ENCODE measurements at regions not wholly inside any gene's neighbourhood (a gene's known extent, or its start where the extent isn't known, plus 50 kb on each side); places are given as distances from the start of the nearest gene placed in this dataset.

GRCh38 chr20:6485351-6485750, 282.1 kb upstream of the BMP2 start:
- no peak overlapping the region for H3K4me3 Mint-ChIP-seq

GRCh38 chr20:6483727-6484126, 283.8 kb upstream of the BMP2 start:
- peaks cover 10% of the 10 kb centered on the region for H3K27me3 Mint-ChIP-seq (ENCODE audit: low read depth)
- no peak overlapping the region for H3K27ac Mint-ChIP-seq
- no peak for DNase-seq (ENCODE audit: low spot score in 2 of 2, unreplicated experiment in 2 of 2)
- no peak for TF ChIP-seq CTCF (IDR thresholded peaks at IDR 0.05; ENCODE audit: unreplicated experiment)
- H3K9me3 Mint-ChIP-seq: no peaks in the 10 kb centered on the region
- H3K4me1 Mint-ChIP-seq: no peaks in the 10 kb centered on the region
- H3K36me3 Mint-ChIP-seq: no peaks in the 10 kb centered on the region
- no peak overlapping the region for H3K4me3 Mint-ChIP-seq

More at GRCh38 chr20:6485351-6485750, 282.1 kb upstream of the BMP2 start:
- Mint-ChIP-seq H3K27me3 (ENCODE audit: low read depth) (peaks cover 10% of the 10 kb centered on the region), H3K4me1 (peaks cover 9% of the 10 kb centered on the region), H3K27ac (no peak overlapping the region), H3K9me3 (no peaks in the 10 kb centered on the region), H3K36me3 (no peaks in the 10 kb centered on the region)
- DNase-seq (ENCODE audit: low spot score in 2 of 2, unreplicated experiment in 2 of 2): no peak
- TF ChIP-seq CTCF (IDR thresholded peaks at IDR 0.05; ENCODE audit: unreplicated experiment): no peak

GRCh38 chr20:6482486-6482885, 285.0 kb upstream of the BMP2 start:
- H3K27ac Mint-ChIP-seq: no peak overlapping the region
- TF ChIP-seq CTCF (IDR thresholded peaks at IDR 0.05; ENCODE audit: unreplicated experiment): no peak
- DNase-seq (ENCODE audit: low spot score in 2 of 2, unreplicated experiment in 2 of 2): no peak
- no peaks in the 10 kb centered on the region for H3K36me3 Mint-ChIP-seq
- peaks cover 3% of the 10 kb centered on the region for H3K9me3 Mint-ChIP-seq
- H3K4me3 Mint-ChIP-seq: no peak overlapping the region
- peaks cover 10% of the 10 kb centered on the region for H3K27me3 Mint-ChIP-seq (ENCODE audit: low read depth)
- no peaks in the 10 kb centered on the region for H3K4me1 Mint-ChIP-seq

GRCh38 chr20:6480328-6481200, 286.9 kb upstream of the BMP2 start:
- TF ChIP-seq CTCF (IDR thresholded peaks at IDR 0.05; ENCODE audit: unreplicated experiment): no peak
- H3K4me3 Mint-ChIP-seq: no peak overlapping the region
- H3K4me1 Mint-ChIP-seq: no peaks in the 10 kb centered on the region
- no peak for DNase-seq (ENCODE audit: low spot score in 2 of 2, unreplicated experiment in 2 of 2)
- no peak overlapping the region for H3K27ac Mint-ChIP-seq
- peaks cover 10% of the 10 kb centered on the region for H3K27me3 Mint-ChIP-seq (ENCODE audit: low read depth)
- no peaks in the 10 kb centered on the region for H3K36me3 Mint-ChIP-seq
- H3K9me3 Mint-ChIP-seq: peaks cover 3% of the 10 kb centered on the region

GRCh38 chr20:6473197-6473596, 294.3 kb upstream of the BMP2 start:
- H3K4me1 Mint-ChIP-seq: no peaks in the 10 kb centered on the region
- peaks cover 1% of the 10 kb centered on the region for H3K9me3 Mint-ChIP-seq
- H3K4me3 Mint-ChIP-seq: no peak overlapping the region
- peaks cover 6% of the 10 kb centered on the region for H3K27me3 Mint-ChIP-seq (ENCODE audit: low read depth)
- H3K36me3 Mint-ChIP-seq: no peaks in the 10 kb centered on the region
- no peak for DNase-seq (ENCODE audit: low spot score in 2 of 2, unreplicated experiment in 2 of 2)
- no peak for TF ChIP-seq CTCF (IDR thresholded peaks at IDR 0.05; ENCODE audit: unreplicated experiment)
- H3K27ac Mint-ChIP-seq: no peak overlapping the region
